Erythroblast (primary cell): ENCODE measurements at regions not wholly inside any gene's neighbourhood (a gene's known extent, or its start where the extent isn't known, plus 50 kb on each side); places are given as distances from the start of the nearest gene placed in this dataset.

Experiments used
- GATA1 ChIP-seq: IDR thresholded peaks from 2 replicates; pipeline ENCODE4 v1.6.1; 2011; ENCODE audit warnings: low read depth, mild to moderate bottlenecking, control low read depth, low read length, moderate library complexity
- POLR2A ChIP-seq: IDR thresholded peaks from 2 replicates; pipeline ENCODE4 v1.6.1; 2011; ENCODE audit warnings: mild to moderate bottlenecking, low read length

DNA sequence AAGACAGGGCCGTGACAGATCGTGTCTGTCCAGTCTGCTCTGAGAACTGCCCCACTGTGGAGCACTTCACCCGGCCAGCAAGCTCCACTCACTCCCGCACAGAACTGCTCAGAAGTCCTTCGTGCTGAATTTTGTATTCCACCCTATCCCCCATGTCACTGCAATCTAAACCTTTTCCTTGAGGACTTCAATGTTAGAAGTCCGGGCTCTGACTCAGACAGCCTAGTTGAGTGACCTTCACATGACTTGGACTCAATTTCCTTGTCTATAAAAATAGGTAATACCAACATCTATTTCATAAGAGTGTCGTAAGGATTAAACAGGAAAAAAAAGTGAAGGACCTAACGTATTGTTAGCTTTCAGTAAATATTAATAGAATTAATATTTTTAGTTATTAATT, 161.6 kb downstream of the QRSL1 start:
- TF ChIP-seq POLR2A = no peak
- TF ChIP-seq GATA1 = no peak
